Liver (tissue), 8 donors: ENCODE measurements at regions not wholly inside any gene's neighbourhood (a gene's known extent, or its start where the extent isn't known, plus 50 kb on each side); places are given as distances from the start of the nearest gene placed in this dataset.

Source experiments
- DNase-seq: peaks from one replicate; pipeline ENCODE4 v3.0.0-alpha.2; 2017; ENCODE audit warnings: low spot score
- H3K27ac ChIP-seq, 2 donors: one replicate each; pipeline ENCODE4 v1.7.0; 2013; ENCODE audit warnings: inconsistent platforms in 2 of 2, low read length in 2 of 2, control low read depth in 1 of 2, low read depth in 1 of 2, mild to moderate bottlenecking in 1 of 2
- H3K27me3 ChIP-seq, 4 donors: one replicate each; pipeline versions ENCODE4 v1.6.1 to v1.7.0; 2013; ENCODE audit warnings: low read length in 3 of 4, inconsistent platforms in 1 of 4, mild to moderate bottlenecking in 1 of 4, moderate library complexity in 1 of 4; ENCODE audit not compliant: control insufficient read depth in 4 of 4, insufficient read depth in 4 of 4
- H3K36me3 ChIP-seq, 4 donors: one replicate each; pipeline versions ENCODE4 v1.6.1 to v1.7.0; 2013; ENCODE audit warnings: low read length in 3 of 4, mild to moderate bottlenecking in 3 of 4, low read depth in 1 of 4, moderate library complexity in 1 of 4; ENCODE audit not compliant: control insufficient read depth in 4 of 4, insufficient read depth in 3 of 4
- H3K4me1 ChIP-seq, 4 donors: one replicate each; pipeline versions ENCODE4 v1.6.1 to v1.7.0; 2013; ENCODE audit warnings: low read length in 3 of 4, mild to moderate bottlenecking in 3 of 4, moderate library complexity in 1 of 4; ENCODE audit not compliant: control insufficient read depth in 4 of 4, insufficient read depth in 4 of 4
- H3K4me3 ChIP-seq, 3 donors: one replicate each; pipeline versions ENCODE4 v1.6.1 to v1.7.0; 2013; ENCODE audit warnings: low read length in 3 of 3, control low read depth in 1 of 3, low read depth in 1 of 3, mild to moderate bottlenecking in 1 of 3
- H3K9ac ChIP-seq, 2 donors: one replicate each; pipeline ENCODE4 v1.7.0; 2013; ENCODE audit warnings: low read length in 2 of 2, mild to moderate bottlenecking in 2 of 2, moderate library complexity in 2 of 2, control low read depth in 1 of 2, low read depth in 1 of 2
- H3K9me3 ChIP-seq, 4 donors: one replicate each; pipeline versions ENCODE4 v1.6.1 to v1.7.0; 2013; ENCODE audit warnings: low read length in 3 of 4; ENCODE audit not compliant: control insufficient read depth in 4 of 4
- ATF3 ChIP-seq: IDR thresholded peaks from 2 replicates; pipeline ENCODE4 v1.6.1; 2016; ENCODE audit warnings: antibody characterized with exemption
- CTCF ChIP-seq: fragments of 150-350 bp; IDR thresholded peaks from 2 replicates; pipeline ENCODE4 v1.5.1; 2017; ENCODE audit warnings: improper control_type of control experiment, low read depth, low read length; ENCODE audit not compliant: missing input control
- EGR1 ChIP-seq, 2 donors: IDR thresholded peaks; 2 replicates each; pipeline ENCODE4 v1.6.1; 2016 to 2018; ENCODE audit warnings: antibody characterized with exemption in 2 of 2, low read depth in 2 of 2
- FOXA1 ChIP-seq: IDR thresholded peaks from 2 replicates; pipeline ENCODE4 v1.6.1; 2016; ENCODE audit warnings: antibody characterized with exemption
- FOXA2 ChIP-seq: IDR thresholded peaks from 2 replicates; pipeline ENCODE4 v1.6.1; 2016; ENCODE audit warnings: antibody characterized with exemption
- GABPA ChIP-seq, 2 donors: IDR thresholded peaks in 1 of 2; conservative IDR thresholded peaks in 1 of 2; 2 replicates each; pipeline ENCODE4 v1.6.1; 2016; ENCODE audit warnings: antibody characterized with exemption in 2 of 2, mild to moderate bottlenecking in 1 of 2, moderate library complexity in 1 of 2
- HNF4A ChIP-seq, 2 donors: conservative IDR thresholded peaks; 2 replicates each; pipeline ENCODE4 v1.6.1; 2016; ENCODE audit warnings: antibody characterized with exemption in 2 of 2, mild to moderate bottlenecking in 2 of 2
- HNF4G ChIP-seq: IDR thresholded peaks from 2 replicates; pipeline ENCODE4 v1.6.1; 2016; ENCODE audit warnings: antibody characterized with exemption
- JUND ChIP-seq, 2 donors: IDR thresholded peaks; 2 replicates each; pipeline ENCODE4 v1.6.1; 2016; ENCODE audit warnings: antibody characterized with exemption in 2 of 2
- MAX ChIP-seq: IDR thresholded peaks from 2 replicates; pipeline ENCODE4 v1.6.1; 2016; ENCODE audit warnings: antibody characterized with exemption
- NR2F2 ChIP-seq: IDR thresholded peaks from 2 replicates; pipeline ENCODE4 v1.6.1; 2016; ENCODE audit warnings: antibody characterized with exemption
- RAD21 ChIP-seq, 2 donors: IDR thresholded peaks; 2 replicates each; pipeline ENCODE4 v1.6.1; 2016; ENCODE audit warnings: antibody characterized with exemption in 2 of 2, mild to moderate bottlenecking in 2 of 2
- REST ChIP-seq: IDR thresholded peaks from 2 replicates; pipeline ENCODE4 v1.6.1; 2016; ENCODE audit warnings: antibody characterized with exemption, mild to moderate bottlenecking
- RXRA ChIP-seq, 2 donors: IDR thresholded peaks; 2 replicates each; pipeline ENCODE4 v1.6.1; 2017 to 2018; ENCODE audit warnings: antibody characterized with exemption in 2 of 2, mild to moderate bottlenecking in 1 of 2
- SP1 ChIP-seq: IDR thresholded peaks from 2 replicates; pipeline ENCODE4 v1.6.1; 2018; ENCODE audit warnings: antibody characterized with exemption, mild to moderate bottlenecking
- TAF1 ChIP-seq: conservative IDR thresholded peaks from 2 replicates; pipeline ENCODE4 v1.6.1; 2016; ENCODE audit warnings: antibody characterized with exemption, mild to moderate bottlenecking
- YY1 ChIP-seq: IDR thresholded peaks from 2 replicates; pipeline ENCODE4 v1.6.1; 2016; ENCODE audit warnings: antibody characterized with exemption, mild to moderate bottlenecking
- ZBTB33 ChIP-seq: IDR thresholded peaks from 2 replicates; pipeline ENCODE4 v1.6.1; 2016; ENCODE audit warnings: antibody characterized with exemption
- WGBS: extraction: QIAGEN DNeasy Blood & Tissue Kit; methylation state at CpG from one replicate; pipeline ENCODE4 v1.1.7; 2013; 5-methylcytosine and 5-hydroxymethylcytosine counted together
- donor health status: healthy.
- donor health status: healthy.
- donor health status: healthy.
- donor health status: healthy.
- donor health status: healthy.

GRCh38 chr4:156656896-156657295, 314.7 kb downstream of the PDGFC start (continued):
- TF ChIP-seq HNF4G: no peak

- WGBS: 83% methylated on average over 5 of the region's 5 CpGs
- Histone ChIP-seq H3K4me1 (no peaks in the 10 kb centered on the region), H3K4me3 (no peak overlapping the region), H3K36me3 (no peaks in the 10 kb centered on the region), H3K27ac (no peak overlapping the region), H3K9ac (no peak overlapping the region), H3K9me3 (peaks cover 0 to 6% (median 1%) of the 10 kb centered on the region in 4 donors), H3K27me3 (no peaks in the 10 kb centered on the region)
- TF ChIP-seq SP1 (no peak), HNF4G (no peak), CTCF (no peak), ATF3 (no peak), RAD21 (IDR thresholded peaks at IDR 0.05) (no peak), HNF4A (conservative IDR thresholded peaks at IDR 0.05) (no peak), JUND (IDR thresholded peaks at IDR 0.05) (no peak), FOXA1 (no peak), FOXA2 (no peak), EGR1 (IDR thresholded peaks at IDR 0.05; ENCODE audit: low read depth in 2 of 2) (no peak)
- no peak for DNase-seq
Observed at GRCh38 chr4:156654410-156654809, 317.2 kb downstream of the PDGFC start.

- Histone ChIP-seq H3K27me3 (peaks cover 0 to 2% (median 0%) of the 10 kb centered on the region in 4 donors), H3K27ac (no peak overlapping the region), H3K36me3 (no peaks in the 10 kb centered on the region), H3K9me3 (peaks cover 0 to 3% (median 0%) of the 10 kb centered on the region in 4 donors), H3K4me1 (no peaks in the 10 kb centered on the region), H3K4me3 (no peak overlapping the region), H3K9ac (no peak overlapping the region)
- no peak for TF ChIP-seq TAF1
- no peak for TF ChIP-seq ZBTB33
- TF ChIP-seq CTCF: no peak
- no peak for TF ChIP-seq GABPA (IDR thresholded peaks at IDR 0.05 in 1 of 2, conservative IDR thresholded peaks at IDR 0.05 in 1 of 2)
- no peak for TF ChIP-seq FOXA2
- TF ChIP-seq HNF4G: no peak
- TF ChIP-seq FOXA1: no peak
- no peak for TF ChIP-seq EGR1 (IDR thresholded peaks at IDR 0.05; ENCODE audit: low read depth in 2 of 2)
- no peak for TF ChIP-seq YY1
- no peak for TF ChIP-seq JUND (IDR thresholded peaks at IDR 0.05)
- no peak for TF ChIP-seq HNF4A (conservative IDR thresholded peaks at IDR 0.05)
- TF ChIP-seq SP1: no peak
- TF ChIP-seq RAD21 (IDR thresholded peaks at IDR 0.05): no peak
- TF ChIP-seq NR2F2: no peak
- no peak for TF ChIP-seq ATF3
- no peak for TF ChIP-seq RXRA (IDR thresholded peaks at IDR 0.05)
- TF ChIP-seq REST: no peak
- no peak for TF ChIP-seq MAX
- no peak for DNase-seq
Observed at GRCh38 chr4:156643826-156644225, 327.8 kb downstream of the PDGFC start.
